MM.1S (cell line): ENCODE measurements at regions not wholly inside any gene's neighbourhood (a gene's known extent, or its start where the extent isn't known, plus 50 kb on each side); places are given as distances from the start of the nearest gene placed in this dataset.

ENCODE experiments used
- CTCF ChIP-seq: fragments of 300-600 bp; sonication (generic); IDR thresholded peaks from 2 replicates; pipeline ENCODE4 v1.5.1; 2016; ENCODE audit warnings: antibody characterized with exemption, low read length, mixed read lengths
- EZH2 ChIP-seq: fragments of 300-600 bp; sonication (generic); optimal IDR thresholded peaks from 2 replicates; pipeline ENCODE3; 2017; ENCODE audit warnings: low read depth, mild to moderate bottlenecking, antibody characterized with exemption, low read length, mixed read lengths

- TF ChIP-seq CTCF (no peak), EZH2 (no peak)
Observed at GRCh38 chr18:43780782-43781340, 503.6 kb upstream of the SYT4 start.
